HEK293T (cell line): ENCODE measurements at regions not wholly inside any gene's neighbourhood (a gene's known extent, or its start where the extent isn't known, plus 50 kb on each side); places are given as distances from the start of the nearest gene placed in this dataset.

ENCODE experiments used
- ARNT ChIP-seq: fragments of 450-650 bp; IDR thresholded peaks from 2 replicates; pipeline ENCODE4 v1.6.1; 2017; ENCODE audit warnings: mild to moderate bottlenecking
- BHLHE40 ChIP-seq: fragments of 450-650 bp; IDR thresholded peaks from 2 replicates; pipeline ENCODE4 v1.6.1; 2016; ENCODE audit warnings: mild to moderate bottlenecking, moderate library complexity, borderline replicate concordance
- CTBP1 ChIP-seq: fragments of 450-650 bp; IDR thresholded peaks from 2 replicates; pipeline ENCODE4 v1.6.1; 2016; ENCODE audit warnings: borderline replicate concordance
- ELF4 ChIP-seq: fragments of 450-650 bp; IDR thresholded peaks from 2 replicates; pipeline ENCODE4 v1.6.1; 2017; ENCODE audit warnings: antibody characterized with exemption
- FOXA1 ChIP-seq: fragments of 450-650 bp; IDR thresholded peaks from 2 replicates; pipeline ENCODE4 v1.6.1; 2016; ENCODE audit warnings: mild to moderate bottlenecking
- FOXK2 ChIP-seq: fragments of 450-650 bp; IDR thresholded peaks from 2 replicates; pipeline ENCODE4 v1.6.1; 2016; ENCODE audit warnings: mild to moderate bottlenecking
- FOXM1 ChIP-seq: fragments of 450-650 bp; IDR thresholded peaks from 2 replicates; pipeline ENCODE4 v1.6.1; 2017; ENCODE audit warnings: mild to moderate bottlenecking, borderline replicate concordance
- LEF1 ChIP-seq: fragments of 450-650 bp; IDR thresholded peaks from 2 replicates; pipeline ENCODE4 v1.6.1; 2017; ENCODE audit warnings: mild to moderate bottlenecking, borderline replicate concordance
- NFRKB ChIP-seq: fragments of 450-650 bp; IDR thresholded peaks from 2 replicates; pipeline ENCODE4 v1.6.1; 2016; ENCODE audit warnings: mild to moderate bottlenecking, moderate library complexity
- PKNOX1 ChIP-seq: fragments of 450-650 bp; IDR thresholded peaks from 2 replicates; pipeline ENCODE4 v1.6.1; 2016
- SP1 ChIP-seq: fragments of 450-650 bp; IDR thresholded peaks from 2 replicates; pipeline ENCODE4 v1.6.1; 2017
- SUZ12 ChIP-seq: fragments of 450-650 bp; IDR thresholded peaks from 2 replicates; pipeline ENCODE4 v1.6.1; 2016; ENCODE audit warnings: mild to moderate bottlenecking
- ZNF384 ChIP-seq: fragments of 450-650 bp; IDR thresholded peaks from 2 replicates; pipeline ENCODE4 v1.6.1; 2016

GRCh38 chrX:69277369-69277990 lies 112.2 kb upstream of the PJA1 start:
- no peak for TF ChIP-seq SP1
- no peak for TF ChIP-seq FOXA1
- TF ChIP-seq CTBP1 = no peak
- TF ChIP-seq SUZ12 = no peak
- TF ChIP-seq PKNOX1 = no peak
- no peak for TF ChIP-seq ELF4
- no peak for TF ChIP-seq ARNT
- TF ChIP-seq LEF1 = no peak
- TF ChIP-seq NFRKB = no peak
- TF ChIP-seq ZNF384 = no peak
- TF ChIP-seq BHLHE40 = no peak
- no peak for TF ChIP-seq FOXK2
- no peak for TF ChIP-seq FOXM1
